HUES6 (cell line): ENCODE measurements at regions not wholly inside any gene's neighbourhood (a gene's known extent, or its start where the extent isn't known, plus 50 kb on each side); places are given as distances from the start of the nearest gene placed in this dataset.

ENCODE experiments used
- H3K27ac ChIP-seq: 2 replicates; pipeline ENCODE4 v1.7.0; 2013; ENCODE audit warnings: low read depth, mild to moderate bottlenecking, low read length, inconsistent platforms
- H3K27me3 ChIP-seq: 2 replicates; pipeline ENCODE4 v1.6.1; 2013; ENCODE audit warnings: low read length; ENCODE audit not compliant: control insufficient read depth, insufficient read depth
- H3K36me3 ChIP-seq: 2 replicates; pipeline ENCODE4 v1.6.1; 2013; ENCODE audit warnings: low read length; ENCODE audit not compliant: control insufficient read depth, insufficient read depth
- H3K4me1 ChIP-seq: 2 replicates; pipeline ENCODE4 v1.6.1; 2013; ENCODE audit warnings: low read length; ENCODE audit not compliant: control insufficient read depth, insufficient read depth
- H3K4me3 ChIP-seq: 2 replicates; pipeline ENCODE4 v1.5.1; 2013; ENCODE audit warnings: low read depth, low read length
- H3K9ac ChIP-seq: one replicate; pipeline ENCODE4 v1.6.1; 2013; ENCODE audit warnings: mild to moderate bottlenecking, low read length
- H3K9me3 ChIP-seq: 2 replicates; pipeline ENCODE4 v1.6.1; 2013; ENCODE audit warnings: low read depth, low read length; ENCODE audit not compliant: control insufficient read depth, insufficient read depth

GRCh38 chr12:64931321-64931720 lies 106.9 kb downstream of the TBC1D30 start:
- no peaks in the 10 kb centered on the region for H3K27me3 ChIP-seq
- no peak overlapping the region for H3K9ac ChIP-seq
- no peaks in the 10 kb centered on the region for H3K36me3 ChIP-seq
- H3K27ac ChIP-seq = no peak overlapping the region
- no peak overlapping the region for H3K4me3 ChIP-seq
- peaks cover 7% of the 10 kb centered on the region for H3K4me1 ChIP-seq
- H3K9me3 ChIP-seq = no peaks in the 10 kb centered on the region

GRCh38 chr12:64931981-64932380 lies 107.5 kb downstream of the TBC1D30 start:
- Histone ChIP-seq H3K36me3 (no peaks in the 10 kb centered on the region), H3K9ac (no peak overlapping the region), H3K4me1 (peaks cover 7% of the 10 kb centered on the region), H3K27me3 (no peaks in the 10 kb centered on the region), H3K27ac (no peak overlapping the region), H3K4me3 (no peak overlapping the region), H3K9me3 (no peaks in the 10 kb centered on the region)

- Histone ChIP-seq H3K4me3 (no peak overlapping the region), H3K9me3 (no peaks in the 10 kb centered on the region), H3K27me3 (no peaks in the 10 kb centered on the region), H3K4me1 (peaks cover 7% of the 10 kb centered on the region), H3K27ac (no peak overlapping the region), H3K36me3 (no peaks in the 10 kb centered on the region), H3K9ac (no peak overlapping the region)
Observed at GRCh38 chr12:64933791-64934190, 109.3 kb downstream of the TBC1D30 start.

GRCh38 chr12:64937452-64937851 lies 113.0 kb downstream of the TBC1D30 start:
- Histone ChIP-seq H3K4me3 (no peak overlapping the region), H3K36me3 (no peaks in the 10 kb centered on the region), H3K4me1 (no peaks in the 10 kb centered on the region; the same call in 1 of the 2 replicates), H3K9me3 (no peaks in the 10 kb centered on the region), H3K27ac (no peak overlapping the region), H3K27me3 (no peaks in the 10 kb centered on the region), H3K9ac (no peak overlapping the region)

GRCh38 chr12:64938179-64938578 lies 113.7 kb downstream of the TBC1D30 start:
- Histone ChIP-seq H3K9me3 (no peaks in the 10 kb centered on the region), H3K36me3 (no peaks in the 10 kb centered on the region), H3K4me3 (no peak overlapping the region), H3K27ac (no peak overlapping the region), H3K9ac (no peak overlapping the region), H3K27me3 (no peaks in the 10 kb centered on the region), H3K4me1 (no peaks in the 10 kb centered on the region; the same call in 1 of the 2 replicates)

- Histone ChIP-seq H3K9ac (no peak overlapping the region), H3K4me1 (no peaks in the 10 kb centered on the region), H3K4me3 (no peak overlapping the region)
Observed at GRCh38 chr12:64943686-64944085, 119.2 kb downstream of the TBC1D30 start.

GRCh38 chr12:64944966-64945365 lies 120.5 kb downstream of the TBC1D30 start:
- H3K4me3 ChIP-seq = no peak overlapping the region
- H3K27ac ChIP-seq = no peak overlapping the region
- H3K27me3 ChIP-seq = no peaks in the 10 kb centered on the region
- no peaks in the 10 kb centered on the region for H3K4me1 ChIP-seq
- no peak overlapping the region for H3K9ac ChIP-seq
- H3K36me3 ChIP-seq = no peaks in the 10 kb centered on the region
- no peaks in the 10 kb centered on the region for H3K9me3 ChIP-seq

More at GRCh38 chr12:64943686-64944085, 119.2 kb downstream of the TBC1D30 start:
- Histone ChIP-seq H3K27ac (no peak overlapping the region), H3K36me3 (no peaks in the 10 kb centered on the region), H3K27me3 (no peaks in the 10 kb centered on the region), H3K9me3 (no peaks in the 10 kb centered on the region)

- H3K27ac ChIP-seq = no peak overlapping the region
- H3K9me3 ChIP-seq = no peaks in the 10 kb centered on the region
- H3K4me3 ChIP-seq = no peak overlapping the region
- no peaks in the 10 kb centered on the region for H3K36me3 ChIP-seq
- no peak overlapping the region for H3K9ac ChIP-seq
- no peaks in the 10 kb centered on the region for H3K4me1 ChIP-seq
- no peaks in the 10 kb centered on the region for H3K27me3 ChIP-seq
Observed at GRCh38 chr12:64946132-64946829, 121.8 kb downstream of the TBC1D30 start.

- Histone ChIP-seq H3K4me1 (peaks cover 3% of the 10 kb centered on the region; the same call in 1 of the 2 replicates), H3K9ac (no peak overlapping the region), H3K4me3 (no peak overlapping the region), H3K36me3 (no peaks in the 10 kb centered on the region), H3K27ac (no peak overlapping the region), H3K9me3 (no peaks in the 10 kb centered on the region), H3K27me3 (no peaks in the 10 kb centered on the region)
Observed at GRCh38 chr12:64950711-64951298, 126.4 kb downstream of the TBC1D30 start.

- Histone ChIP-seq H3K4me3 (no peak overlapping the region), H3K4me1 (peaks cover 9% of the 10 kb centered on the region; the same call in 1 of the 2 replicates), H3K9ac (no peak overlapping the region), H3K9me3 (no peaks in the 10 kb centered on the region), H3K27me3 (no peaks in the 10 kb centered on the region), H3K27ac (no peak overlapping the region), H3K36me3 (no peaks in the 10 kb centered on the region)
Observed at GRCh38 chr12:64951944-64952343, 127.5 kb downstream of the TBC1D30 start.

GRCh38 chr12:64955746-64956145 lies 131.3 kb downstream of the TBC1D30 start:
- no peak overlapping the region for H3K9ac ChIP-seq
- no peaks in the 10 kb centered on the region for H3K36me3 ChIP-seq
- H3K27me3 ChIP-seq = no peaks in the 10 kb centered on the region
- H3K9me3 ChIP-seq = no peaks in the 10 kb centered on the region
- H3K4me3 ChIP-seq = no peak overlapping the region
- no peak overlapping the region for H3K27ac ChIP-seq
- H3K4me1 ChIP-seq = peaks cover 9% of the 10 kb centered on the region; the same call in 1 of the 2 replicates
